ENCODE measurements at regions not wholly inside any gene's neighbourhood (a gene's known extent, or its start where the extent isn't known, plus 50 kb on each side); places are given as distances from the start of the nearest gene placed in this dataset.

GRCh38 chr17:5942687-5943086 is 127.5 kb upstream of the WSCD1 start:
- Mint-ChIP-seq H3K27me3 (ENCODE audit: low read depth) (peaks cover 5% of the 10 kb centered on the region), H3K27ac (0 out of 2 replicates have a peak overlapping the region, but pooled peaks have one; percentile 7), H3K9me3 (peaks cover 25% of the 10 kb centered on the region), H3K4me3 (no peak overlapping the region), H3K4me1 (peaks cover 10% of the 10 kb centered on the region; the same call in 1 of the 2 replicates), H3K36me3 (peaks cover 11% of the 10 kb centered on the region)
- CTCF ChIA-PET: no interaction called here
- no peak for TF ChIP-seq NR3C1 (CRISPR knock-in tag; conservative IDR thresholded peaks at IDR 0.05; ENCODE audit: low read depth)
- TF ChIP-seq TCF7 (CRISPR knock-in tag; IDR thresholded peaks at IDR 0.05; ENCODE audit: low read depth): no peak
- TF ChIP-seq MXD4 (CRISPR knock-in tag; IDR thresholded peaks at IDR 0.05; ENCODE audit: borderline replicate concordance): no peak
- TF ChIP-seq CDX4 (CRISPR knock-in tag; IDR thresholded peaks at IDR 0.05; ENCODE audit: borderline replicate concordance): no peak
- DNase-seq (ENCODE audit: low spot score): no peak
- ATAC-seq: no peak
- POLR2A ChIA-PET: no interaction called here

GRCh38 chr17:5943232-5943631 is 126.9 kb upstream of the WSCD1 start:
- ATAC-seq: no peak
- DNase-seq (ENCODE audit: low spot score): no peak
- Mint-ChIP-seq H3K9me3 (peaks cover 29% of the 10 kb centered on the region), H3K4me3 (no peak overlapping the region), H3K4me1 (peaks cover 10% of the 10 kb centered on the region; the same call in 1 of the 2 replicates), H3K36me3 (peaks cover 11% of the 10 kb centered on the region), H3K27ac (no peak overlapping the region), H3K27me3 (ENCODE audit: low read depth) (peaks cover 5% of the 10 kb centered on the region)
- ChIA-PET CTCF (interaction anchor here (0.8 to 0.9 kb wide), 2 partner anchors 149 to 343 kb away, joined by 3 read pairs; no protein-coding TSS in a partner anchor), POLR2A (no interaction called here)
- TF ChIP-seq MLX (CRISPR knock-in tag; IDR thresholded peaks at IDR 0.05) (no peak), ZNF396 (CRISPR knock-in tag; IDR thresholded peaks at IDR 0.05; ENCODE audit: borderline replicate concordance) (no peak), NR3C1 (CRISPR knock-in tag; conservative IDR thresholded peaks at IDR 0.05; ENCODE audit: low read depth) (no peak), ZNF281 (CRISPR knock-in tag; IDR thresholded peaks at IDR 0.05) (no peak), SMAD4 (CRISPR knock-in tag; IDR thresholded peaks at IDR 0.05) (no peak), AFF4 (CRISPR knock-in tag; IDR thresholded peaks at IDR 0.05; ENCODE audit: borderline replicate concordance) (no peak), ZNF425 (CRISPR knock-in tag; conservative IDR thresholded peaks at IDR 0.05) (no peak), ZNF121 (CRISPR knock-in tag; IDR thresholded peaks at IDR 0.05) (no peak), NFATC4 (CRISPR knock-in tag; IDR thresholded peaks at IDR 0.05) (no peak), PREB (CRISPR knock-in tag; IDR thresholded peaks at IDR 0.05; ENCODE audit: borderline replicate concordance) (no peak), TEAD4 (CRISPR knock-in tag; IDR thresholded peaks at IDR 0.05) (no peak), HMGA2 (CRISPR knock-in tag; IDR thresholded peaks at IDR 0.05) (no peak), ZBTB21 (CRISPR knock-in tag; IDR thresholded peaks at IDR 0.05; ENCODE audit: borderline replicate concordance) (no peak), CREB1 (CRISPR knock-in tag; IDR thresholded peaks at IDR 0.05) (no peak), ZNF263 (CRISPR knock-in tag; IDR thresholded peaks at IDR 0.05; ENCODE audit: low read depth) (no peak), GRHL2 (CRISPR knock-in tag; IDR thresholded peaks at IDR 0.05; ENCODE audit: insufficient replicate concordance, severe bottlenecking) (no peak)
